Activated CD4-positive, alpha-beta memory T cell treated with anti-CD3 and anti-CD28 coated beads for 36 hours (primary cell): ENCODE measurements at regions not wholly inside any gene's neighbourhood (a gene's known extent, or its start where the extent isn't known, plus 50 kb on each side); places are given as distances from the start of the nearest gene placed in this dataset.
"Not testable (repeated sequence)": the region's sequence is repeated elsewhere in the genome, so short reads cannot be mapped to it uniquely, and the experiment has no call there.

Experiments
- CTCF ChIA-PET: fragments of 350-600 bp; sonication (Branson Sonifier 250); formaldehyde crosslinking; loops from one replicate; lab custom pipeline; 2021; ENCODE audit warnings: antibody characterized with exemption, inconsistent platforms; lab: Charles Lee
- POLR2A ChIA-PET: fragments of 350-600 bp; sonication (Branson Sonifier 250); formaldehyde crosslinking; loops from one replicate; lab custom pipeline; 2021; ENCODE audit warnings: antibody characterized with exemption; lab: Charles Lee
- DNase-seq: peaks from one replicate; pipeline ENCODE4 v3.0.0-alpha.2; 2020
- H3K27ac Mint-ChIP-seq: one replicate; pipeline ENCODE4 v1.8.0; 2021; ENCODE audit warnings: mixed read lengths
- H3K27me3 Mint-ChIP-seq: one replicate; pipeline ENCODE4 v1.8.0; 2021; ENCODE audit warnings: mixed read lengths
- H3K36me3 Mint-ChIP-seq: one replicate; pipeline ENCODE4 v1.8.0; 2021; ENCODE audit warnings: mixed read lengths
- H3K4me1 Mint-ChIP-seq: one replicate; pipeline ENCODE4 v1.8.0; 2021; ENCODE audit warnings: low read depth, mixed read lengths
- H3K4me3 Mint-ChIP-seq: one replicate; pipeline ENCODE4 v1.8.0; 2021; ENCODE audit warnings: mild to moderate bottlenecking, mixed read lengths
- H3K9me3 Mint-ChIP-seq: one replicate; pipeline ENCODE4 v1.8.0; 2021; ENCODE audit warnings: mixed read lengths
- intact Hi-C: fragments of 100-400 bp; cut with micrococcal nuclease; formaldehyde crosslinking; loops from one replicate; pipeline ENCODE4 v1.15.1; 2023

DNA sequence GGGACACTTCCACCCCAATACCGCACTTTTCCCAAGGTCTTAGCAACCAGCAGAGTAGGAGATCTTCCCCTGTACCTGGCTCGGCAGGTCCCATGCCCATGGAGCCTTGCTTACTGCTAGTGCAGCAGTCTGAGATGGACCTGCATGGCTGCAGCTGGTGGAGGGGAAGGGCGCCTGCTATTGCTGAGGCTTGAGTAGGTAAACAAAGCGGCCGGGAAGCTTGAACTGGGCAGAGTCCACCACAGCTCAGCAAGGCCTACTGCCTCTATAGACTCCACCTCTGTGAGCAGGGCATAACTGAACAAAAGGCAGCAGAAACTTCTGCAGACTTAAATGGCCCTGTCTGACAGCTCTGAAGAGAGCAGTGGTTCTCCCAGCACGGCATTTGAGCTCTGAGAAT is 90.4 kb upstream of the ADAMTS18 start:
- H3K27me3 Mint-ChIP-seq, H3K27ac Mint-ChIP-seq, H3K4me3 Mint-ChIP-seq, DNase-seq, CTCF ChIA-PET, H3K36me3 Mint-ChIP-seq, H3K4me1 Mint-ChIP-seq, intact Hi-C loops, POLR2A ChIA-PET: not testable (repeated sequence)
- peaks cover 15% of the 10 kb centered on the region for H3K9me3 Mint-ChIP-seq

DNA sequence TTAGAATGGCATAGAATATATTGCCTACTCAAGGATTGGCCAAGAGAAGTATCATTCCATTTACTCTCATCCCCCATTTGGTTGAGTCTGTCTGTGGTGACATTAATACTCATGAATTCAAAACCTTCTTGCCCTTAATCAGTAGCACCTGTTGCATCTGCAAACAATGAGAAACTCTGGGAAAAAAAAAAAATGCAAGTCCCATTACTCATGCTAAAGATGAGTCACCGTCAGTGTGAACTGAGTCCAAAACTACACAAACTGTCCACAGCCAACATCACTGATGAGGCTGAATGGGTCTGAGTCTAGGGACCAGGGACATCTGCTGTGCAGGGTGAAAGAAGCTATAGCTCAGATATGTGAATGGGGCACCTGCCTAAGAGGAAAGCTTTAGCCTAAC is 96.9 kb upstream of the ADAMTS18 start:
- no peaks in the 10 kb centered on the region for H3K36me3 Mint-ChIP-seq
- CTCF ChIA-PET = no interaction called here
- peaks cover 2% of the 10 kb centered on the region for H3K27me3 Mint-ChIP-seq
- H3K9me3 Mint-ChIP-seq = peaks cover 4% of the 10 kb centered on the region
- no peaks in the 10 kb centered on the region for H3K4me1 Mint-ChIP-seq
- H3K27ac Mint-ChIP-seq = no peak overlapping the region
- no peak overlapping the region for H3K4me3 Mint-ChIP-seq
- no peak for DNase-seq
- POLR2A ChIA-PET = no interaction called here
- intact Hi-C loops = no loop called here

- intact Hi-C loops = no loop called here
- no peak for DNase-seq
- Mint-ChIP-seq H3K9me3 (no peaks in the 10 kb centered on the region), H3K4me1 (no peaks in the 10 kb centered on the region), H3K27ac (no peak overlapping the region), H3K36me3 (no peaks in the 10 kb centered on the region), H3K4me3 (no peak overlapping the region), H3K27me3 (peaks cover 4% of the 10 kb centered on the region)
- CTCF ChIA-PET = no interaction called here
- POLR2A ChIA-PET = no interaction called here
These were observed 102.0 kb upstream of the ADAMTS18 start for GRCh38 chr16:77536809-77537208.

DNA sequence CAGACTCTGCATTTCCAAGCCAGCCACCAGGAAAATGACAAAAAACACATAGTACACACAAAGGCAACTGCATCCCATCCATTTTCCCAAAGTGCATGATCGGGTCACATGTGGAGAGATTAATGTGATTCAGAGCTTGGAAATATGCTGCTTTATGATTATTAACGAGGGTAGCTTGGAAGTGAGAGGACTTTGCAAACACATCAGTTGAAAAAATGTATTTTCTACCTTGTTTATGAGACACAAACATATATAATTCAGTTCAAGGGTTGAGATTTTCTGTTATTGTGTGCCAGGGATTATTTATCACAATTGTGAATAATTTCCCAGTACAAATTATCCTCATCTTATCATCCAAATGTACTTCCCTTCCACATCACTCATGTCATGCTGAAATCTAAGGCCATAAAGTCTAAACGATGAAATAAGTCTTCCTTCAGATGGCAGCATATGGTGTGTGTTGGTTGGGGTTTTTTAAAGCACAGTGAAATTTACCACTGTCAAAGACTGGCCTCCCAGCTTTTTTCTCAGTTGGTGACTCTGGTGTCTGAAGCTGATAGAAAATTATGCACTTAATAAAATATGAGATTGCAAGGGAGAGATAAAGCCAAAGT is 104.7 kb upstream of the ADAMTS18 start:
- POLR2A ChIA-PET = no interaction called here
- Mint-ChIP-seq H3K9me3 (no peaks in the 10 kb centered on the region), H3K36me3 (no peaks in the 10 kb centered on the region), H3K4me3 (no peak overlapping the region), H3K27ac (no peak overlapping the region), H3K27me3 (peaks cover 4% of the 10 kb centered on the region), H3K4me1 (no peaks in the 10 kb centered on the region)
- intact Hi-C loops = no loop called here
- no peak for DNase-seq
- CTCF ChIA-PET = no interaction called here

GRCh38 chr16:77540646-77541045 is 105.8 kb upstream of the ADAMTS18 start:
- H3K36me3 Mint-ChIP-seq = no peaks in the 10 kb centered on the region
- no peak overlapping the region for H3K27ac Mint-ChIP-seq
- H3K27me3 Mint-ChIP-seq = peaks cover 4% of the 10 kb centered on the region
- no peaks in the 10 kb centered on the region for H3K4me1 Mint-ChIP-seq
- POLR2A ChIA-PET = no interaction called here
- DNase-seq = no peak
- intact Hi-C loops = no loop called here
- H3K9me3 Mint-ChIP-seq = no peaks in the 10 kb centered on the region
- CTCF ChIA-PET = no interaction called here
- no peak overlapping the region for H3K4me3 Mint-ChIP-seq

DNA sequence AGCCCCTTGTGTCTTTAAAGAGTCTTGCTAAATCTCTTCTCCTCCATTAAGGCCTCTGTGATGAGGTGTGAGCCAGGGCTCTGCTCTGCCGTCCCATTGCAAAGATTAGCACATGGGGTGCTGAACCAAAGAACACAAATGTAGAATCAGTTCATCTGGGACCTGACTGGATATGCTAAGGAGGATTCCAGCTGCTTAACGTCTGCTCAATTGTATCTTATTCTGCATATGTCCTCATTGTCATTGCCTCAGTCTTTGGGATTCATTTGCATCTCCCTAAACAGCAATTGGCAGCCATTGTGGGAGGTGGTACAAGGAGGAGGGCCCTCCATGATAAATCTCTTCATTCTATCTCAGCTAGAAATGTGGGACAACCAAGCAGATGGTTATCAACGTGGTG is 106.3 kb upstream of the ADAMTS18 start:
- no peaks in the 10 kb centered on the region for H3K4me1 Mint-ChIP-seq
- no peak for DNase-seq
- H3K27ac Mint-ChIP-seq = no peak overlapping the region
- no peaks in the 10 kb centered on the region for H3K36me3 Mint-ChIP-seq
- H3K4me3 Mint-ChIP-seq = no peak overlapping the region
- H3K27me3 Mint-ChIP-seq = peaks cover 4% of the 10 kb centered on the region
- POLR2A ChIA-PET = no interaction called here
- intact Hi-C loops = no loop called here
- no peaks in the 10 kb centered on the region for H3K9me3 Mint-ChIP-seq
- CTCF ChIA-PET = no interaction called here

GRCh38 chr16:77548151-77548550 is 113.3 kb upstream of the ADAMTS18 start:
- no peak for DNase-seq
- H3K36me3 Mint-ChIP-seq = no peaks in the 10 kb centered on the region
- no peaks in the 10 kb centered on the region for H3K9me3 Mint-ChIP-seq
- no peak overlapping the region for H3K4me3 Mint-ChIP-seq
- ChIA-PET CTCF (no interaction called here), POLR2A (no interaction called here)
- H3K4me1 Mint-ChIP-seq = no peaks in the 10 kb centered on the region
- no peak overlapping the region for H3K27ac Mint-ChIP-seq
- intact Hi-C loops = no loop called here
- H3K27me3 Mint-ChIP-seq = peaks cover 6% of the 10 kb centered on the region

- Mint-ChIP-seq H3K36me3 (no peaks in the 10 kb centered on the region), H3K27me3 (peaks cover 6% of the 10 kb centered on the region), H3K4me1 (no peaks in the 10 kb centered on the region), H3K4me3 (no peak overlapping the region), H3K9me3 (no peaks in the 10 kb centered on the region), H3K27ac (no peak overlapping the region)
- ChIA-PET POLR2A (no interaction called here), CTCF (interaction anchor here (1.0 kb wide), 1 partner anchor 55 kb away, joined by 5 read pairs; no protein-coding TSS in a partner anchor)
- DNase-seq = no peak
- intact Hi-C loops = no loop called here
These were observed 113.9 kb upstream of the ADAMTS18 start for GRCh38 chr16:77548766-77549165.

DNA sequence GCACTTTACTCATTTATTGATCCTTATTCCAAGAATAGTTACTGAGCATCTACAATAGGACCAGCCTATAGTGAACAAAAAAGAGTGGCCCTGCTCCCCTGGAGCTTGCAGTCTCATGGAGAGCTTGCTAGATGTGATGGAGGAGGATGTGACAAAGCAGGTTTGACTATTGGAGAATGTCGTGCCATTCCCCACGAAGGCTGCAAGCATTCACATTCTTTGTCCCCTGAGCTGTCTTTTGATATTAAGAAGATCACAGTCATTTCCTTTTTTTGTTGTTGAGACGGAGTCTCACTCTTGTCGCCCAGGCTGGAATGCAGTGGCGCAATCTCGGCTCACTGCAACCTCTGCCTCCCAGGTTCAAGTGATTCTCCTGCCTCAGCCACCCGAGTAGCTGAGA is 115.0 kb upstream of the ADAMTS18 start:
- Mint-ChIP-seq H3K9me3 (no peaks in the 10 kb centered on the region), H3K27ac (no peak overlapping the region), H3K4me1 (no peaks in the 10 kb centered on the region), H3K4me3 (no peak overlapping the region), H3K27me3 (peaks cover 6% of the 10 kb centered on the region), H3K36me3 (no peaks in the 10 kb centered on the region)
- ChIA-PET POLR2A (no interaction called here), CTCF (interaction anchor here (1.0 kb wide), 1 partner anchor 57 kb away, joined by 5 read pairs; no protein-coding TSS in a partner anchor)
- DNase-seq = no peak
- intact Hi-C loops = no loop called here

- H3K9me3 Mint-ChIP-seq = no peaks in the 10 kb centered on the region
- no peaks in the 10 kb centered on the region for H3K36me3 Mint-ChIP-seq
- H3K4me1 Mint-ChIP-seq = no peaks in the 10 kb centered on the region
- H3K4me3 Mint-ChIP-seq = no peak overlapping the region
- CTCF ChIA-PET = no interaction called here
- intact Hi-C loops = no loop called here
- POLR2A ChIA-PET = no interaction called here
- H3K27ac Mint-ChIP-seq = no peak overlapping the region
- H3K27me3 Mint-ChIP-seq = peaks cover 7% of the 10 kb centered on the region
- no peak for DNase-seq
These were observed 116.5 kb upstream of the ADAMTS18 start for GRCh38 chr16:77551357-77551756.

DNA sequence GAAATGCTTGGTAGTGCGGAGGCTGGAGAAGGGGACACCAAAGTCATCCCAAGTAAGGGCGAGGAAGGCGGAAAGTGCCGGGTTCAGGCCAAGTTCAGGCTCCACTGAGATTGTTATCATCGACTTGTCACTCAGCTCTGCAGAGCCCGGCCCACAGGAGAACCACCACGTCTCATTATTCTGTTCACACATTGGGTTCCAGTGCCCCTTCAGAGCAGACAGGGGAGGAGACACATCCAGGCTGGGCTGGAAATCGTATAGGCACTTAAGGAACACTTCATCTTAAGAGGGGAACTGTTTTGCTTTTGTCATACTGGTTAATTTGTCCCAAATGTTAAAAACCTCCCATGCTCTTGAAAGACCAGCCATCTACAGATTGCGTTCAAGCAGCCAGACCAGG is 118.3 kb upstream of the ADAMTS18 start:
- Mint-ChIP-seq H3K27ac (no peak overlapping the region), H3K4me1 (no peaks in the 10 kb centered on the region), H3K27me3 (peaks cover 5% of the 10 kb centered on the region), H3K4me3 (no peak overlapping the region), H3K9me3 (no peaks in the 10 kb centered on the region), H3K36me3 (no peaks in the 10 kb centered on the region)
- ChIA-PET POLR2A (no interaction called here), CTCF (no interaction called here)
- intact Hi-C loops = no loop called here
- DNase-seq = no peak

DNA sequence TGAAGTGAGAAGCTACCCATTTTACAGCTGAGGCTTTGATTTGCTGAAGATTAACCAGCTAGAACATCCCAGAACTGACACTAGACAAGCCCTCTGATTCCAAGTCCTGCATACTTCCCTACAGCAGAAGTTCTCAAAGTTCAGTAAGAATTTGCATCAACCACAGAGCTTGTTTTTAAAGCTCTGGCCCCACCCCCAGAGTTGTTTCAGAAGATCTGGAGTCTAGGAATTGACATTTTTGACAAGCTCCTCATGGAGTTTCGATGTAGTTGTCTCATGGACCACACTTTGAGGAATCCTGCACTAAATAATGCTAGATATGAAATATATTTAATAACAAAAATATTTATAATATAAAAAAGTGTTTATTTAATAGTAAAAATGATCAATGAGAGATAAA is 120.3 kb upstream of the ADAMTS18 start:
- Mint-ChIP-seq H3K4me1 (no peaks in the 10 kb centered on the region), H3K4me3 (no peak overlapping the region), H3K9me3 (no peaks in the 10 kb centered on the region), H3K27ac (no peak overlapping the region), H3K27me3 (peaks cover 5% of the 10 kb centered on the region), H3K36me3 (no peaks in the 10 kb centered on the region)
- CTCF ChIA-PET = no interaction called here
- DNase-seq = no peak
- intact Hi-C loops = no loop called here
- POLR2A ChIA-PET = no interaction called here

- peaks cover 5% of the 10 kb centered on the region for H3K27me3 Mint-ChIP-seq
- DNase-seq = no peak
- CTCF ChIA-PET = no interaction called here
- intact Hi-C loops = no loop called here
- H3K4me3 Mint-ChIP-seq = no peak overlapping the region
- no peaks in the 10 kb centered on the region for H3K36me3 Mint-ChIP-seq
- POLR2A ChIA-PET = no interaction called here
- no peaks in the 10 kb centered on the region for H3K4me1 Mint-ChIP-seq
- no peaks in the 10 kb centered on the region for H3K9me3 Mint-ChIP-seq
- no peak overlapping the region for H3K27ac Mint-ChIP-seq
These were observed 121.0 kb upstream of the ADAMTS18 start for GRCh38 chr16:77555791-77556190.
